GM23248 (cell line): ENCODE measurements at regions not wholly inside any gene's neighbourhood (a gene's known extent, or its start where the extent isn't known, plus 50 kb on each side); places are given as distances from the start of the nearest gene placed in this dataset.

Experiments
- DNase-seq: peaks from one replicate; pipeline ENCODE4 v3.0.0-alpha.2; 2015
- H2AFZ ChIP-seq: fragments of 200-600 bp; sonication (generic); 2 replicates; pipeline ENCODE4 v1.6.1; 2016; ENCODE audit warnings: antibody characterized with exemption
- H3F3A ChIP-seq: fragments of 200-600 bp; sonication (generic); 2 replicates; pipeline ENCODE4 v1.6.1; 2016; ENCODE audit warnings: mild to moderate bottlenecking, antibody characterized with exemption, mixed run types; ENCODE audit not compliant: insufficient read depth
- H3K27ac ChIP-seq: fragments of 200-600 bp; sonication (generic); 2 replicates; pipeline ENCODE4 v1.5.1; 2016; ENCODE audit warnings: mild to moderate bottlenecking
- H3K27me3 ChIP-seq: fragments of 200-600 bp; sonication (generic); replicated peaks from 2 replicates; pipeline ENCODE4 v1.6.1; 2016; ENCODE audit warnings: mild to moderate bottlenecking; ENCODE audit not compliant: insufficient read depth
- H3K36me3 ChIP-seq: fragments of 200-600 bp; sonication (generic); 2 replicates; pipeline ENCODE4 v1.6.1; 2016; ENCODE audit warnings: low read depth, mild to moderate bottlenecking
- H3K4me1 ChIP-seq: fragments of 200-600 bp; sonication (generic); 2 replicates; pipeline ENCODE4 v1.6.1; 2016; ENCODE audit warnings: mild to moderate bottlenecking; ENCODE audit not compliant: insufficient read depth
- H3K4me2 ChIP-seq: fragments of 200-600 bp; sonication (generic); one replicate; pipeline ENCODE4 v1.6.1; 2016; ENCODE audit warnings: mild to moderate bottlenecking; ENCODE audit not compliant: unreplicated experiment
- H3K4me3 ChIP-seq: fragments of 200-600 bp; sonication (generic); 2 replicates; pipeline ENCODE4 v1.5.1; 2016; ENCODE audit warnings: mild to moderate bottlenecking
- H3K79me2 ChIP-seq: fragments of 200-600 bp; sonication (generic); 2 replicates; pipeline ENCODE4 v1.6.1; 2016; ENCODE audit warnings: mild to moderate bottlenecking; ENCODE audit not compliant: insufficient read depth
- H3K9ac ChIP-seq: fragments of 200-600 bp; sonication (generic); 2 replicates; pipeline ENCODE4 v1.6.1; 2016; ENCODE audit warnings: mild to moderate bottlenecking
- H3K9me2 ChIP-seq: fragments of 200-600 bp; sonication (generic); 2 replicates; pipeline ENCODE4 v1.6.1; 2016; ENCODE audit warnings: mixed run types, mild to moderate bottlenecking, moderate library complexity; ENCODE audit not compliant: insufficient read depth
- H3K9me3 ChIP-seq: fragments of 200-600 bp; sonication (generic); one replicate; pipeline ENCODE4 v1.6.1; 2017; ENCODE audit warnings: low read depth
- H4K20me1 ChIP-seq: fragments of 200-600 bp; sonication (generic); 2 replicates; pipeline ENCODE4 v1.6.0; 2016; ENCODE audit not compliant: insufficient read depth
- EZH2 ChIP-seq: fragments of 200-600 bp; sonication (generic); IDR thresholded peaks from 2 replicates; pipeline ENCODE4 v1.6.1; 2018; ENCODE audit warnings: antibody characterized with exemption, mild to moderate bottlenecking; ENCODE audit not compliant: insufficient read depth, poor library complexity, severe bottlenecking
- EZH2phosphoT487 ChIP-seq: fragments of 200-600 bp; sonication (generic); IDR thresholded peaks from 2 replicates; pipeline ENCODE4 v1.6.1; 2018; ENCODE audit warnings: antibody characterized with exemption, moderate library complexity, mild to moderate bottlenecking, low read depth; ENCODE audit not compliant: insufficient read depth
- WGBS, 2 experiments: methylation state at CpG; one replicate each; pipeline ENCODE4 v1.1.6; 2015 to 2017; ENCODE audit warnings: low lambda C conversion rate in 2 of 2, low coverage in 1 of 2; ENCODE audit errors: missing lambda C conversion rate in 2 of 2; 5-methylcytosine and 5-hydroxymethylcytosine counted together
- in situ Hi-C: fragments of 300-500 bp; cut with MboI; formaldehyde crosslinking; loops from 2 replicates; pipeline ENCODE4 v1.15.0; 2020

DNA sequence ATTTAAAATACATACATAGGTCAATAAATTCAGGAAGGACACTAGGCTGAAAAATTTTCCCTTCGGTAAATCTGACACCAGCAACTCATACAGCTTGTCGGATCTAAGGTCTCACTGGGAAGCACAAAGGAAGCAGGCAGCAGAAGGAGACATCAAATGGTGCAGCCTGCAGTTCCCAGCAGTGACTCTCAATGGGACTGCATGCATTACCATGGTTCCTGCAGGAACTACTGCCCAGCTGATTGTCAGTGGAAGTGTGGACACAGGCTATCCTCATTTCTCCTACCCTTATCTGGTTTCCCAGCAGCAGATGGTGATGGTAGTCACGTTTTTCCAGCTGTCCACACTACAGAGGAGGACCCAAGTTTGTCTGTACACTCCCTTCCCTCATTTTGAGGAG is 113.3 kb downstream of the PPP1R2C start:
- Histone ChIP-seq H3K36me3 (no peaks in the 10 kb centered on the region), H3K79me2 (no peaks in the 10 kb centered on the region), H3K27me3 (no peaks in the 10 kb centered on the region), H3F3A (no peaks in the 10 kb centered on the region), H3K9ac (no peak overlapping the region), H4K20me1 (no peaks in the 10 kb centered on the region), H3K9me3 (no peaks in the 10 kb centered on the region), H2AFZ (no peak overlapping the region), H3K27ac (no peak overlapping the region), H3K4me2 (no peak overlapping the region), H3K4me3 (no peak overlapping the region), H3K4me1 (no peaks in the 10 kb centered on the region), H3K9me2 (no peaks in the 10 kb centered on the region)
- TF ChIP-seq EZH2, result no peak
- no peak for DNase-seq
- 13 to 21% methylated on average over 3 of the region's 3 CpGs for WGBS, 2 experiments
- in situ Hi-C loops, result no loop called here

DNA sequence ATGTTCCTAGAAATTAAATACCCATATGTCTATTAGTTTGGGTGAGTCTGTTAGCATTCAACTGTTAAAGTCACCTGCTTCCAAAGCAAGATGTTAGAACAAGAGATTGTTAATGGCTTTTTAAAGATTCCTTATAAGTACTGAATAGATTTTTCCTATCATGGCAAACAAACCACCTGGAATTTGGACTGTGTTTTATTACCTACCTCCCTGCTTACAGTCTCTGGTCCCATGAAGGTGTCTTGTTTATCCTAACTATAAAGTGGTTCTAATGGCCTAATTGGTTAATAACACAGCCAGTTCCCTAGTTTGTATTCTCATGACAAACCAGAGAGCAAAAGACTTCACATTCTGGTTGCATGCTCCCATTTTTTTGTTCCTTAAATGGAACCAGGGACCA is 149.5 kb downstream of the PPP1R2C start:
- H3K36me3 ChIP-seq, result no peaks in the 10 kb centered on the region
- H3K4me2 ChIP-seq, result no peak overlapping the region
- H3K9me3 ChIP-seq, result no peaks in the 10 kb centered on the region
- no peak overlapping the region for H2AFZ ChIP-seq
- H3K9ac ChIP-seq, result no peak overlapping the region
- H3K27ac ChIP-seq, result no peak overlapping the region
- H3K9me2 ChIP-seq, result no peaks in the 10 kb centered on the region
- in situ Hi-C loops, result no loop called here
- H3F3A ChIP-seq, result no peaks in the 10 kb centered on the region
- no peak for DNase-seq
- TF ChIP-seq EZH2 (no peak), EZH2phosphoT487 (no peak)
- no peaks in the 10 kb centered on the region for H3K79me2 ChIP-seq
- no peaks in the 10 kb centered on the region for H3K4me1 ChIP-seq
- H3K4me3 ChIP-seq, result no peak overlapping the region
- H3K27me3 ChIP-seq, result no peaks in the 10 kb centered on the region
- H4K20me1 ChIP-seq, result no peaks in the 10 kb centered on the region

DNA sequence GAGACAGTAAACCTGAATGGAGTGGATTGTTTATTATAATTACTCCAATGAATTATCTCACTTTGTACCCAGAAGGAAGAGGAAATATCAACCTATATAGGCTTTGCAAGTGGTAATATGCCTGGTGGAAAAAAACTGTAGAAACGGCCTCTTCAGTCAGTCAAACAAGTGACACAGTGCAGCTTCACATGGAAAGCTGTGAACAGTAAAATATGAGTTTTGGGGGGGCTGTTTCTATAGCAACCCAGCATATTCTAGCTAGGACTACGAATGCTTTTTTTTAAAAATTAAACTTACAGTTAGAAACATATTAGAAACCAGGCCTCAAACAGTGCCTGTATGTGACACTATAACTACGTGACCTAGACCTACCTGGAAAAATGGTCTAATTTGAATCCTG is 150.1 kb downstream of the PPP1R2C start:
- no peak for DNase-seq
- Histone ChIP-seq H2AFZ (no peak overlapping the region), H3K9me3 (no peaks in the 10 kb centered on the region), H3K36me3 (no peaks in the 10 kb centered on the region), H3K9ac (no peak overlapping the region), H3K4me1 (no peaks in the 10 kb centered on the region), H3K27me3 (no peaks in the 10 kb centered on the region), H3K4me2 (no peak overlapping the region), H3K79me2 (no peaks in the 10 kb centered on the region), H3K27ac (no peak overlapping the region), H3F3A (no peaks in the 10 kb centered on the region), H3K9me2 (no peaks in the 10 kb centered on the region), H3K4me3 (no peak overlapping the region), H4K20me1 (no peaks in the 10 kb centered on the region)
- in situ Hi-C loops, result no loop called here
- TF ChIP-seq EZH2 (no peak), EZH2phosphoT487 (no peak)
- 15 to 20% methylated on average over 3 of the region's 3 CpGs for WGBS, 2 experiments

- H3F3A ChIP-seq, result no peaks in the 10 kb centered on the region
- WGBS, 2 experiments, result 0% methylated on average over 1 of the region's 1 CpG
- H3K27ac ChIP-seq, result no peak overlapping the region
- H3K9me3 ChIP-seq, result no peaks in the 10 kb centered on the region
- no peaks in the 10 kb centered on the region for H3K79me2 ChIP-seq
- DNase-seq, result no peak
- H3K9me2 ChIP-seq, result no peaks in the 10 kb centered on the region
- H3K27me3 ChIP-seq, result no peaks in the 10 kb centered on the region
- in situ Hi-C loops, result no loop called here
- H3K4me3 ChIP-seq, result no peak overlapping the region
- no peaks in the 10 kb centered on the region for H3K36me3 ChIP-seq
- TF ChIP-seq EZH2 (no peak), EZH2phosphoT487 (no peak)
- no peak overlapping the region for H3K9ac ChIP-seq
- H3K4me1 ChIP-seq, result no peaks in the 10 kb centered on the region
- H3K4me2 ChIP-seq, result no peak overlapping the region
- no peaks in the 10 kb centered on the region for H4K20me1 ChIP-seq
- H2AFZ ChIP-seq, result no peak overlapping the region
These were observed 153.4 kb downstream of the PPP1R2C start for GRCh38 chrX:42624524-42624923.

DNA sequence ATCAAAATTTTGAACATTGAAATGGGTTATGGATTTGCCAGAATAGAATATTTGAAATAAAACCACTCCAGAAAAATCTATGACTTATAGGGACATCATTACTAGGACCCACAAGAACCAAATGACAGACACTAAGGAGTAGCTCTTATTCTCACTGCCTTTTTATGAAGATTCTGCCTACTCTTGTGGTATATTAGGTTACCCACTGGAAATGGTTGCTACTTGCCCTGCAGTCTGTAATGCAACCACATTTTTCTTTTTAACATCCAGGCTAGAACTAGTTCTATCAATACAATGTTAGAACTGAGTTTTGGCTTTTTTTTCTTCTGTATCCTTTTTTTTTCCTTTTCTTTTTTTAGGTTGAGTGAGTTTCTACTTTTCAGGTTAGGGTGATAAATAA is 158.9 kb downstream of the PPP1R2C start:
- Histone ChIP-seq H3K4me3 (no peak overlapping the region), H4K20me1 (no peaks in the 10 kb centered on the region), H3F3A (no peaks in the 10 kb centered on the region), H3K9ac (no peak overlapping the region), H3K4me2 (no peak overlapping the region), H3K9me3 (no peaks in the 10 kb centered on the region), H3K36me3 (no peaks in the 10 kb centered on the region), H3K79me2 (no peaks in the 10 kb centered on the region), H3K9me2 (no peaks in the 10 kb centered on the region), H3K27me3 (no peaks in the 10 kb centered on the region), H3K27ac (no peak overlapping the region), H2AFZ (no peak overlapping the region), H3K4me1 (no peaks in the 10 kb centered on the region)
- in situ Hi-C loops, result no loop called here
- TF ChIP-seq EZH2phosphoT487 (no peak), EZH2 (no peak)
- DNase-seq, result no peak
